BJ (cell line): ENCODE measurements at regions not wholly inside any gene's neighbourhood (a gene's known extent, or its start where the extent isn't known, plus 50 kb on each side); places are given as distances from the start of the nearest gene placed in this dataset.

Experiments used
- CTCF ChIA-PET: fragments of 350-600 bp; formaldehyde crosslinking; extraction: SDS; loops from one replicate; lab custom pipeline; 2021; ENCODE audit warnings: antibody characterized with exemption, inconsistent platforms; lab: Yijun Ruan, JAX
- POLR2A ChIA-PET: fragments of 300-600 bp; sonication (Branson Sonifier 250); formaldehyde crosslinking; extraction: SDS; loops from one replicate; lab custom pipeline; 2021; ENCODE audit warnings: antibody characterized with exemption; lab: Charles Lee
- DNase-seq: peaks from one replicate; pipeline ENCODE4 v3.0.0-alpha.2; 2011; ENCODE audit warnings: low read depth
- H3K27me3 ChIP-seq: 2 replicates; pipeline ENCODE4 v1.6.0; 2011; ENCODE audit warnings: low read length; ENCODE audit not compliant: control insufficient read depth, insufficient read depth
- H3K36me3 ChIP-seq: 2 replicates; pipeline ENCODE4 v1.5.1; 2011; ENCODE audit warnings: low read length; ENCODE audit not compliant: control insufficient read depth, insufficient read depth
- H3K4me3 ChIP-seq: 2 replicates; pipeline ENCODE4 v1.5.1; 2011; ENCODE audit warnings: low read depth, mild to moderate bottlenecking, control low read depth, low read length
- TF ChIP-seq, protein P1 (sequence below): IDR thresholded peaks from 2 replicates; pipeline ENCODE4 v1.5.1; 2011; ENCODE audit warnings: low read depth, mild to moderate bottlenecking, control low read depth, inconsistent platforms, low read length, moderate library complexity; ENCODE audit not compliant: insufficient read depth

DNA sequence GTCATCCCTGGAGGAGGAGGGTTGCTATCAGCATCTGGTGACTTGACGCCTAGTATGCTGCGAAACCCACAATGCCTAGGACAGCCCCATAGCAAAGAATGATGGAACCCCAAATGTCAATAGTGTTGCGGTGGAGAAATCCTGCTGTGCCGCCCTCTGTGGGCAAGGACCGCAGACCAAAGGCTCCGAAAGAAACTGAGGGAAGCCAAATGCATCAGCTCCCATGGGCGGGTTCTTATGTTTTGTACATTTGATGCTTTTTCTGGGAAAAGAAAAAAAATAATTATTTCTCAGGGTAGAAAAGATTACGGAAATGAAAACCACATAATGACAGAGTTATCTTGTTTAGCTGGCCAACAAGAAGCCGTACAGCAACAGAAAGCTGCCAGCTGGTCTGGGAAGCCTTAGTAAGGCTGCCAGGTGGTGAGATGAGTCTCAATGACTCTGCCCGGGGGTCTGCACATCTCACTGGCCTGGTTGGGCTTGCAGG is 95.0 kb upstream of the TBL1X start:
- TF ChIP-seq, protein P1, sequence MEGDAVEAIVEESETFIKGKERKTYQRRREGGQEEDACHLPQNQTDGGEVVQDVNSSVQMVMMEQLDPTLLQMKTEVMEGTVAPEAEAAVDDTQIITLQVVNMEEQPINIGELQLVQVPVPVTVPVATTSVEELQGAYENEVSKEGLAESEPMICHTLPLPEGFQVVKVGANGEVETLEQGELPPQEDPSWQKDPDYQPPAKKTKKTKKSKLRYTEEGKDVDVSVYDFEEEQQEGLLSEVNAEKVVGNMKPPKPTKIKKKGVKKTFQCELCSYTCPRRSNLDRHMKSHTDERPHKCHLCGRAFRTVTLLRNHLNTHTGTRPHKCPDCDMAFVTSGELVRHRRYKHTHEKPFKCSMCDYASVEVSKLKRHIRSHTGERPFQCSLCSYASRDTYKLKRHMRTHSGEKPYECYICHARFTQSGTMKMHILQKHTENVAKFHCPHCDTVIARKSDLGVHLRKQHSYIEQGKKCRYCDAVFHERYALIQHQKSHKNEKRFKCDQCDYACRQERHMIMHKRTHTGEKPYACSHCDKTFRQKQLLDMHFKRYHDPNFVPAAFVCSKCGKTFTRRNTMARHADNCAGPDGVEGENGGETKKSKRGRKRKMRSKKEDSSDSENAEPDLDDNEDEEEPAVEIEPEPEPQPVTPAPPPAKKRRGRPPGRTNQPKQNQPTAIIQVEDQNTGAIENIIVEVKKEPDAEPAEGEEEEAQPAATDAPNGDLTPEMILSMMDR = no peak
- Histone ChIP-seq H3K4me3 (no peak overlapping the region), H3K27me3 (peaks cover 1% of the 10 kb centered on the region; the same call in 1 of the 2 replicates), H3K36me3 (no peaks in the 10 kb centered on the region)
- ChIA-PET POLR2A (no interaction called here), CTCF (no interaction called here)
- DNase-seq = no peak

DNA sequence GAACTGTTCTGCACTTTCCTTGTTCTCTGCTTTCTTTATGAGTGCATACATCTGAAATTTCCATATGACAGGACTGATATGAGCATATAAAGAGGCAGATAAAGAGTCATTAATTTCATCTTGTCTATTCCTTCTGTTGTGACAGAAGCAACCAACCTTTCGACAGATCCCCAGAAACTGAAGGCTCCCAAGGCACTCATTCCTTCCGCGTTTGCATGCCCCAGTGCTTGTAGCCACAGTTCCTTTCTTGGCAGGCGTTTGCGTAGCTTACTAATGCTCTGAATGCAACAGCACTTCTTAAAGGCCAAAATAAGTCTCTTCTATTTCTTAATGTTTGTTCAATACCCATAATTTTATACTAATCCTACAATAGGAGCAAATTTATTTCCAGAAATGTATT is 94.0 kb upstream of the TBL1X start:
- no peaks in the 10 kb centered on the region for H3K36me3 ChIP-seq
- TF ChIP-seq, protein P1 = no peak
- ChIA-PET CTCF (no interaction called here), POLR2A (no interaction called here)
- no peak overlapping the region for H3K4me3 ChIP-seq
- no peaks in the 10 kb centered on the region for H3K27me3 ChIP-seq
- DNase-seq = no peak

DNA sequence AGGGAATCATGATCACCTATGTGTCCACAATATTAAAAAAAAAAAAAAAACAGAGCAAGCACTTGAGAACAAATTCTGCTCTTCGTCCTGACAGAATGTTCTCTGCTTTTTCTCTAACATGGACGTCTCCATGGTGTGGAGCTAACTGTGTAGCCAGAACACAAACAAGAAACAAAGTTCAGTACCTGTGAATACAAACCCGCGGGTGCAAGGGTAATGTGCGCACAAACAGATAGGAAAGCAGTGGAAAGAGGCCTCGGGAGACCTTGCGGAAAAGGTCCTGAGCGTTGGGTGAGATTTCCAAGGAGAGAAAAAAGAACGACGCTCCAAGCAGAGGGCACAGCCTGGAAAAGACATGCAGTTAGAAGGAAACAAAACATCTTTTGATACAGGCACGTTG is 92.0 kb upstream of the TBL1X start:
- POLR2A ChIA-PET = no interaction called here

DNA sequence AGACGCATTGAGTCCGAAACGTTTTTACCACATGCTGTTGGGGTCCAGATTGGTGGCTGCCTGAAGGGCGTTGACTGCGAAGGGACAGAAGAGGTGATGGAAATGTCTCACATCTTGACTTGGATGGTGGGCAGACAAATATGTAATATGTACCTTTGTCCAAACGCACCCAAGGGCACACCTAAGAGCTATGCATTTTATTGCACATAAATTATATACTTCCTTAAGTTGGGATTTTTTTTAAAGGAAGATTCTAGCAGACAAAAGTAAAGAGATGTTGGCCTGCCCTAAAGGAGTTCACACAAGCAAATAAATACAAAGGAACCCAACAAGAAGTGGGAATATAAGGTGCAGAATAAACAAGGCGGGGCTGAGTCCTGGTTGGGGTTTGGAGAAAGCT is 91.1 kb upstream of the TBL1X start:
- CTCF ChIA-PET = no interaction called here
- no peak overlapping the region for H3K4me3 ChIP-seq
- no peak for DNase-seq
- no peaks in the 10 kb centered on the region for H3K36me3 ChIP-seq
- TF ChIP-seq, protein P1 = no peak
- POLR2A ChIA-PET = no interaction called here
- H3K27me3 ChIP-seq = no peaks in the 10 kb centered on the region

More for the DNA sequence above, 92.0 kb upstream of the TBL1X start:
- Histone ChIP-seq H3K4me3 (no peak overlapping the region), H3K36me3 (no peaks in the 10 kb centered on the region), H3K27me3 (no peaks in the 10 kb centered on the region)
- CTCF ChIA-PET = no interaction called here
- no peak for DNase-seq
- TF ChIP-seq, protein P1 = no peak

DNA sequence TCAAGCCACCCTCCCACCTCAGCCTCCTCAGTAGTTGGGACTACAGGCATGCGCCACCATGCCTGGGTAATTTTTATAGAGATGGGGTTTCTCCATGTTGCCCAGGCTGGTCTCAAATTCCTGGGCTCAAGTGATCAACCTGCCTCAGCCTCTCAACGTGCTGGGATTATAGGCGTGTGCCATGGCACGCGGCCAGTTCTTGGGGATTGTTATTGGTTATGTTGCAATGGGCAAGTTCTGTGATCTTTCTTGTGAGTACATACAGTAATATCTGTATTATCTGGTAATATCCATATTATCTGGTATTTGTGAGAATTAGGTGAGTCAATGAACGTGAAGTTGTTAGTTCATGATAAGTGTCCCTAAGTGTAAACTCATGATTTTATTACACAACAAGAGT is 90.3 kb upstream of the TBL1X start:
- TF ChIP-seq, protein P1 = no peak
- ChIA-PET CTCF (no interaction called here), POLR2A (no interaction called here)
- Histone ChIP-seq H3K36me3 (no peaks in the 10 kb centered on the region), H3K4me3 (no peak overlapping the region), H3K27me3 (no peaks in the 10 kb centered on the region)
- DNase-seq = no peak
